ENCODE measurements at regions not wholly inside any gene's neighbourhood (a gene's known extent, or its start where the extent isn't known, plus 50 kb on each side); places are given as distances from the start of the nearest gene placed in this dataset.

DNA sequence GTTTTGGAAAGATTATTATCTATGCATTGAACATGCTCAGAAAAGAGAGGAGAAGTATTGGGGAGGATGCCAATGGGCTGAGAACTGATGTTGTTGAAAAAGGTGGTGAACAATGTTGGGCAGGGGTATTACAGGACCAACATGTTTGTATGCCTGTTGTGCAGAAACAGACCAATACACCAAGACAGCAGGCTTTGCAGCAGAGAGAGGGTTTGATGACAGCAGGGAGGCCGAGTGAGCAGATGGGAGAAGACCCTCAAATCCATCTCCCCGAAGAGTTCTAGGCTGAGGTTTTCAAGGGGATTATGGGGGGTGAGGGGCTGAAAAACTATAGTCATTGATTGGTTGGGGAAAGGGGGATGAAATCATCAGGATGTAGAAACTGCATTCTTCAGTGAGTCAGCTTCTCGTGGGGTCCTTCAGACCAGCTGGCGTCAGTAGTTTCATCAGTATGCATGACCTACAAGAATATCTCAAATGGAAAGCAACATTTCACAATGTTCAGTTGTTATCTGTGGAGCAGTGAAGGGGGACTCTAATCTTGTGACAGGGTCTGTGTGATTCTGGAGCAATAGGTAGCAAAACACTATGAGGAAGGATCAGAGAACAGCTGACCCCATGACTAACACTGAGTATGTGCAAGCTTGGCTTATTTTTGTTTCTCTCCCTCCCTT, 167.8 kb downstream of the BAMBI start:
- Mint-ChIP-seq H3K36me3 (no peaks in the 10 kb centered on the region), H3K9me3 (peaks cover 7% of the 10 kb centered on the region), H3K4me1 (no peaks in the 10 kb centered on the region), H3K27ac (no peak overlapping the region), H3K4me3 (no peak overlapping the region), H3K27me3 (ENCODE audit: insufficient read depth, low read depth) (peaks cover 8% of the 10 kb centered on the region)
- Histone ChIP-seq H3K4me2 (no peak overlapping the region), H4K20me1 (ENCODE audit: low read depth) (no peaks in the 10 kb centered on the region), H2AFZ (replicated peaks) (no peak overlapping the region), H3K36me3 (no peaks in the 10 kb centered on the region), H3F3A (ENCODE audit: low read depth) (no peaks in the 10 kb centered on the region), H3K79me2 (ENCODE audit: low read depth) (no peaks in the 10 kb centered on the region), H3K27ac (no peak overlapping the region), H3K4me1 (no peaks in the 10 kb centered on the region), H3K9ac (no peak overlapping the region), H3K9me3 (ENCODE audit: low read depth) (no peaks in the 10 kb centered on the region), H3K27me3 (no peaks in the 10 kb centered on the region), H3K4me3 (no peak overlapping the region)
- TF ChIP-seq CTCF (IDR thresholded peaks at IDR 0.05) = no peak
- no peak for TF ChIP-seq EZH2phosphoT487 (IDR thresholded peaks at IDR 0.05)
- TF ChIP-seq EZH2 (IDR thresholded peaks at IDR 0.05) = no peak
- DNase-seq (ENCODE audit: low spot score) = no peak

DNA sequence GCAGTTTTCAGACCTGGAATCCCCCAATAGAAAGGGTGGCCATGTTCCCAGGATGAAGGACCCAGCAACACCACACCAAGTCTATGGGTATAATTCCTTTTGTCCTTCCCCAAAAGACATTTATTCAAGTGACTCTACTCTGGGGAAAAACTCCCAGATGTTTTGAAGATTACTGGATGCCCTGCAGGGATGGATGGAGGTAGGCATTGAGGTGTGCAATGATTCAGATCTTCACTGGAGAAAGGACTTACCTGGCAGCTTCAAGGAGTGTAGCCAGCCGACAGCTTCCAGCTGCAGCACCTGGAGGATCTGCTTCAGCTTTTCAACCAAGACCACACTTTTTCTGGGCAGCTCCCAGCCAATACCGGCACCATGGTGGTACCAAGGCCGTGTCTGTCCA, 172.0 kb downstream of the BAMBI start:
- Histone ChIP-seq H3K27me3 (no peaks in the 10 kb centered on the region), H3F3A (ENCODE audit: low read depth) (no peaks in the 10 kb centered on the region), H3K79me2 (ENCODE audit: low read depth) (no peaks in the 10 kb centered on the region), H3K4me3 (no peak overlapping the region), H3K27ac (no peak overlapping the region), H4K20me1 (ENCODE audit: low read depth) (no peaks in the 10 kb centered on the region), H3K9me3 (ENCODE audit: low read depth) (no peaks in the 10 kb centered on the region), H3K36me3 (no peaks in the 10 kb centered on the region), H3K4me2 (no peak overlapping the region), H2AFZ (replicated peaks) (no peak overlapping the region), H3K9ac (no peak overlapping the region), H3K4me1 (no peaks in the 10 kb centered on the region)
- Mint-ChIP-seq H3K9me3 (peaks cover 7% of the 10 kb centered on the region), H3K27ac (no peak overlapping the region), H3K4me3 (no peak overlapping the region), H3K4me1 (peaks cover 14% of the 10 kb centered on the region), H3K27me3 (ENCODE audit: insufficient read depth, low read depth) (peaks cover 8% of the 10 kb centered on the region), H3K36me3 (no peaks in the 10 kb centered on the region)
- no peak for DNase-seq (ENCODE audit: low spot score)
- TF ChIP-seq EZH2phosphoT487 (IDR thresholded peaks at IDR 0.05) (no peak), EZH2 (IDR thresholded peaks at IDR 0.05) (no peak)

- H3K27me3 ChIP-seq = no peaks in the 10 kb centered on the region
- H3K36me3 Mint-ChIP-seq = no peaks in the 10 kb centered on the region
- H3K4me2 ChIP-seq = no peak overlapping the region
- H3K27me3 Mint-ChIP-seq (ENCODE audit: insufficient read depth, low read depth) = peaks cover 8% of the 10 kb centered on the region
- no peak overlapping the region for H2AFZ ChIP-seq (replicated peaks)
- no peak for DNase-seq (ENCODE audit: low spot score)
- H3K36me3 ChIP-seq = no peaks in the 10 kb centered on the region
- no peak overlapping the region for H3K4me3 Mint-ChIP-seq
- no peak overlapping the region for H3K27ac ChIP-seq
- no peaks in the 10 kb centered on the region for H3K79me2 ChIP-seq (ENCODE audit: low read depth)
- H3F3A ChIP-seq (ENCODE audit: low read depth) = no peaks in the 10 kb centered on the region
- H3K4me3 ChIP-seq = no peak overlapping the region
- peaks cover 14% of the 10 kb centered on the region for H3K4me1 Mint-ChIP-seq
- H3K9me3 Mint-ChIP-seq = peaks cover 7% of the 10 kb centered on the region
- TF ChIP-seq CTCF (IDR thresholded peaks at IDR 0.05) = no peak
- no peak for TF ChIP-seq EZH2phosphoT487 (IDR thresholded peaks at IDR 0.05)
- TF ChIP-seq EZH2 (IDR thresholded peaks at IDR 0.05) = no peak
- no peak overlapping the region for H3K9ac ChIP-seq
- H3K9me3 ChIP-seq (ENCODE audit: low read depth) = no peaks in the 10 kb centered on the region
- no peaks in the 10 kb centered on the region for H3K4me1 ChIP-seq
- H4K20me1 ChIP-seq (ENCODE audit: low read depth) = no peaks in the 10 kb centered on the region
- H3K27ac Mint-ChIP-seq = no peak overlapping the region
Measured at GRCh38 chr10:28849821-28850220, 172.5 kb downstream of the BAMBI start.

DNA sequence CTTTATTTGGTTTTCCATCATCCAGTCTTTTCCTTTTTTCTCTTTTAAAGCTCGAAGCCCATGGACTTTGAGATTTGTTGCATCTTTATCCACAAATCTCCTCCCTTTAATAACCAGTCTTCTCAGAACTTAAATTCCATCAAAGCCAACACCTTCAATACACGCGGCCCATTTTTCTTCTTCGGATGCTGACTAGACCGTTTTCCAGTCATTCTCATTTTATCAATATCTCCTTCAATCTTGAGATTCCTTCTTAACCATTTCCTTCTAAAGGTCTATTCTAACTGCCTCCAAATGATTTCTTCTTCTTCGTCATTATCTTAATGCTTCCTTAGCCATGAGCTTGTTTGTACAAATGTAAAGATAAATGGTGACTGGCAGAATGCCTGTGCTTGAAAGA, 173.5 kb downstream of the BAMBI start:
- TF ChIP-seq EZH2 (IDR thresholded peaks at IDR 0.05) (no peak), CTCF (IDR thresholded peaks at IDR 0.05) (no peak), EZH2phosphoT487 (IDR thresholded peaks at IDR 0.05) (no peak)
- Histone ChIP-seq H3K9me3 (ENCODE audit: low read depth) (no peaks in the 10 kb centered on the region), H3K9ac (no peak overlapping the region), H3K36me3 (no peaks in the 10 kb centered on the region), H2AFZ (replicated peaks) (no peak overlapping the region), H4K20me1 (ENCODE audit: low read depth) (no peaks in the 10 kb centered on the region), H3K27ac (no peak overlapping the region), H3F3A (ENCODE audit: low read depth) (no peaks in the 10 kb centered on the region), H3K4me1 (no peaks in the 10 kb centered on the region), H3K4me3 (no peak overlapping the region), H3K4me2 (no peak overlapping the region), H3K27me3 (no peaks in the 10 kb centered on the region), H3K79me2 (ENCODE audit: low read depth) (no peaks in the 10 kb centered on the region)
- no peak for DNase-seq (ENCODE audit: low spot score)
- H3K4me3 Mint-ChIP-seq = no peak overlapping the region
- peaks cover 7% of the 10 kb centered on the region for H3K9me3 Mint-ChIP-seq
- no peaks in the 10 kb centered on the region for H3K36me3 Mint-ChIP-seq
- no peak overlapping the region for H3K27ac Mint-ChIP-seq
- H3K27me3 Mint-ChIP-seq (ENCODE audit: insufficient read depth, low read depth) = peaks cover 8% of the 10 kb centered on the region
- H3K4me1 Mint-ChIP-seq = peaks cover 14% of the 10 kb centered on the region

All from neural progenitor cell (in vitro differentiated cells).